Left lung (tissue), 4 donors: ENCODE measurements at regions not wholly inside any gene's neighbourhood (a gene's known extent, or its start where the extent isn't known, plus 50 kb on each side); places are given as distances from the start of the nearest gene placed in this dataset.

Experiments
- ATAC-seq: fragments of 200-7000 bp; cut with Tn5 transposase; one replicate; pipeline ENCODE4 v1.9.1; 2020; ENCODE audit warnings: moderate library complexity
- DNase-seq, 4 donors: peaks; one replicate each; pipeline ENCODE4 v3.0.0-alpha.2; 2013 to 2020
- H3K27ac ChIP-seq, 2 donors: fragments of 200-600 bp; sonication (generic) in 1 of 2; one replicate each; pipeline versions ENCODE4 v1.5.0 to v1.8.0; 2020 to 2021
- H3K27me3 ChIP-seq, 2 donors: fragments of 200-600 bp; sonication (generic) in 1 of 2; one replicate each; pipeline versions ENCODE4 v1.5.0 to v1.8.0; 2020 to 2021
- H3K36me3 ChIP-seq, 2 donors: fragments of 200-600 bp; sonication (generic) in 1 of 2; one replicate each; pipeline versions ENCODE4 v1.5.0 to v1.8.0; 2020 to 2021
- H3K4me1 ChIP-seq, 2 donors: fragments of 200-600 bp; one replicate each; pipeline ENCODE4 v1.8.0; 2021
- H3K4me3 ChIP-seq, 2 donors: fragments of 200-600 bp; sonication (generic) in 1 of 2; one replicate each; pipeline versions ENCODE4 v1.5.0 to v1.8.0; 2020 to 2021; ENCODE audit warnings: mild to moderate bottlenecking in 1 of 2
- H3K9me3 ChIP-seq, 2 donors: fragments of 200-600 bp; sonication (generic) in 1 of 2; one replicate each; pipeline versions ENCODE4 v1.5.0 to v1.8.0; 2020 to 2021
- CTCF ChIP-seq, 2 donors: fragments of 200-600 bp; sonication (generic) in 1 of 2; IDR thresholded peaks; one replicate each; pipeline versions ENCODE4 v1.5.0 to v1.8.0; 2021; ENCODE audit warnings: antibody characterized with exemption in 2 of 2
- intact Hi-C, 2 donors: fragments of 100-400 bp; cut with DNase I; formaldehyde crosslinking; loops; one replicate each; pipeline versions ENCODE4 v1.11.2 to v1.14.2; 2022
- donor health status: DM: no; HTN: yes; CAD: no.
- donor health status: DM: no; HTN: no; CAD: no.

- intact Hi-C loops: no loop called here
- DNase-seq: no peak
- no peak overlapping the region for H3K4me3 ChIP-seq
- TF ChIP-seq CTCF (IDR thresholded peaks at IDR 0.05): no peak
- ATAC-seq: peak; percentile 38
- no peaks in the 10 kb centered on the region for H3K36me3 ChIP-seq
- H3K9me3 ChIP-seq: no peaks in the 10 kb centered on the region
- H3K4me1 ChIP-seq: peaks cover 0 to 5% of the 10 kb centered on the region in 2 donors
- no peaks in the 10 kb centered on the region for H3K27me3 ChIP-seq
- no peak overlapping the region for H3K27ac ChIP-seq
These were observed 391.8 kb downstream of the ARHGEF28 start for GRCh38 chr5:74017786-74018211.

GRCh38 chr5:74017112-74017511, 391.1 kb downstream of the ARHGEF28 start:
- Histone ChIP-seq H3K36me3 (no peaks in the 10 kb centered on the region), H3K27ac (no peak overlapping the region), H3K4me3 (no peak overlapping the region), H3K27me3 (no peaks in the 10 kb centered on the region), H3K4me1 (peaks cover 0 to 5% of the 10 kb centered on the region in 2 donors), H3K9me3 (no peaks in the 10 kb centered on the region)
- no peak for DNase-seq
- ATAC-seq: no peak
- intact Hi-C loops: no loop called here
- TF ChIP-seq CTCF (IDR thresholded peaks at IDR 0.05): no peak

- H3K36me3 ChIP-seq: no peaks in the 10 kb centered on the region
- H3K27ac ChIP-seq: no peak overlapping the region
- DNase-seq (no peak), ATAC-seq (no peak)
- no peaks in the 10 kb centered on the region for H3K27me3 ChIP-seq
- H3K4me3 ChIP-seq: no peak overlapping the region
- intact Hi-C loops: no loop called here
- H3K4me1 ChIP-seq: peaks cover 0 to 5% of the 10 kb centered on the region in 2 donors
- no peaks in the 10 kb centered on the region for H3K9me3 ChIP-seq
- no peak for TF ChIP-seq CTCF (IDR thresholded peaks at IDR 0.05)
These were observed 390.4 kb downstream of the ARHGEF28 start for GRCh38 chr5:74016373-74016772.

GRCh38 chr5:74015716-74016115, 389.7 kb downstream of the ARHGEF28 start:
- intact Hi-C loops: no loop called here
- no peaks in the 10 kb centered on the region for H3K36me3 ChIP-seq
- H3K4me3 ChIP-seq: no peak overlapping the region
- H3K27ac ChIP-seq: no peak overlapping the region
- no peak for TF ChIP-seq CTCF (IDR thresholded peaks at IDR 0.05)
- DNase-seq (no peak), ATAC-seq (no peak)
- H3K9me3 ChIP-seq: no peaks in the 10 kb centered on the region
- H3K27me3 ChIP-seq: no peaks in the 10 kb centered on the region
- H3K4me1 ChIP-seq: peaks cover 0 to under 1% of the 10 kb centered on the region in 2 donors

GRCh38 chr5:74013222-74013621, 387.2 kb downstream of the ARHGEF28 start:
- no peak for TF ChIP-seq CTCF (IDR thresholded peaks at IDR 0.05)
- Histone ChIP-seq H3K4me1 (no peaks in the 10 kb centered on the region), H3K4me3 (no peak overlapping the region), H3K36me3 (no peaks in the 10 kb centered on the region), H3K9me3 (no peaks in the 10 kb centered on the region), H3K27me3 (no peaks in the 10 kb centered on the region), H3K27ac (no peak overlapping the region)
- ATAC-seq: no peak
- intact Hi-C loops: no loop called here
- no peak for DNase-seq
